Right atrium auricular region (tissue), 2 donors: ENCODE measurements at regions not wholly inside any gene's neighbourhood (a gene's known extent, or its start where the extent isn't known, plus 50 kb on each side); places are given as distances from the start of the nearest gene placed in this dataset.
A peak's percentile ranks its signal among the peaks of the same experiment; 100 is the strongest.

ENCODE experiments used
- DNase-seq: peaks from one replicate; pipeline ENCODE4 v3.0.0-alpha.2; 2019; ENCODE audit warnings: low spot score
- H3K27ac ChIP-seq, 2 donors: fragments of 200-600 bp; sonication (generic); 1 replicate in 1 of 2; 2 replicates in 1 of 2; pipeline ENCODE4 v1.5.1; 2016 to 2019
- H3K27me3 ChIP-seq, 2 donors: fragments of 200-600 bp; sonication (generic); one replicate each; pipeline versions ENCODE4 v1.5.1 to v1.6.0; 2017 to 2019
- H3K36me3 ChIP-seq: fragments of 200-600 bp; sonication (generic); one replicate; pipeline ENCODE4 v1.5.1; 2016
- H3K4me1 ChIP-seq, 2 donors: fragments of 200-600 bp; sonication (generic); one replicate each; pipeline versions ENCODE4 v1.5.1 to v1.6.0; 2017 to 2019
- H3K4me3 ChIP-seq, 2 donors: fragments of 200-600 bp; sonication (generic); 1 replicate in 1 of 2; 2 replicates in 1 of 2; pipeline ENCODE4 v1.5.1; 2017 to 2019; ENCODE audit warnings: mild to moderate bottlenecking in 1 of 2, moderate library complexity in 1 of 2
- H3K9me3 ChIP-seq, 2 donors: fragments of 200-600 bp; sonication (generic); one replicate each; pipeline ENCODE4 v1.5.1; 2019
- TF ChIP-seq, protein P1 (sequence below), 2 donors: fragments of 200-600 bp; sonication (generic); IDR thresholded peaks; one replicate each; pipeline ENCODE4 v1.5.1; 2019; ENCODE audit warnings: antibody characterized with exemption in 2 of 2

DNA sequence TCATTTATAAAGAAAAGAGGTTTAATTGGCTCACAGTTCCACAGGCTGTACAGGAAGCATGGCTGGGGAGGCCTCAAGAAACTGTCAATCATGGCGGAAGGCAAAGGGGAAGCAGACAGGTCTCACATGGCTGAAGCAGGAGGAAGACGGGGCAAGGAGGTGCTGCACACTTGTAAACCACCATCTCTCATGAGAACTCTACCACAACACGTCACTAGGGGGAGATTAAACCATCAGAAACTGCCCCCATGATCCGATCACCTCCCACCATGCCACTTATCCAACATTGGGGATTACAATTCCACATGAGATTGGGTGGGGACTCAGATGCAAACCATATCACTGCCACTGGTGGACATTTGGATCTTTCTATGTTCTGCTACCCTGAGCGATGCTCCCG, 351.4 kb downstream of the NPHP4 start:
- Histone ChIP-seq H3K4me3 (no peak overlapping the region), H3K27me3 (no peaks in the 10 kb centered on the region), H3K4me1 (no peaks in the 10 kb centered on the region), H3K36me3 (no peaks in the 10 kb centered on the region), H3K9me3 (peaks cover 0 to 3% of the 10 kb centered on the region in 2 donors), H3K27ac (no peak overlapping the region)
- no peak for DNase-seq
- TF ChIP-seq, protein P1, sequence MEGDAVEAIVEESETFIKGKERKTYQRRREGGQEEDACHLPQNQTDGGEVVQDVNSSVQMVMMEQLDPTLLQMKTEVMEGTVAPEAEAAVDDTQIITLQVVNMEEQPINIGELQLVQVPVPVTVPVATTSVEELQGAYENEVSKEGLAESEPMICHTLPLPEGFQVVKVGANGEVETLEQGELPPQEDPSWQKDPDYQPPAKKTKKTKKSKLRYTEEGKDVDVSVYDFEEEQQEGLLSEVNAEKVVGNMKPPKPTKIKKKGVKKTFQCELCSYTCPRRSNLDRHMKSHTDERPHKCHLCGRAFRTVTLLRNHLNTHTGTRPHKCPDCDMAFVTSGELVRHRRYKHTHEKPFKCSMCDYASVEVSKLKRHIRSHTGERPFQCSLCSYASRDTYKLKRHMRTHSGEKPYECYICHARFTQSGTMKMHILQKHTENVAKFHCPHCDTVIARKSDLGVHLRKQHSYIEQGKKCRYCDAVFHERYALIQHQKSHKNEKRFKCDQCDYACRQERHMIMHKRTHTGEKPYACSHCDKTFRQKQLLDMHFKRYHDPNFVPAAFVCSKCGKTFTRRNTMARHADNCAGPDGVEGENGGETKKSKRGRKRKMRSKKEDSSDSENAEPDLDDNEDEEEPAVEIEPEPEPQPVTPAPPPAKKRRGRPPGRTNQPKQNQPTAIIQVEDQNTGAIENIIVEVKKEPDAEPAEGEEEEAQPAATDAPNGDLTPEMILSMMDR (IDR thresholded peaks at IDR 0.05), result peak in 1 of 2 donors; percentile 44

DNA sequence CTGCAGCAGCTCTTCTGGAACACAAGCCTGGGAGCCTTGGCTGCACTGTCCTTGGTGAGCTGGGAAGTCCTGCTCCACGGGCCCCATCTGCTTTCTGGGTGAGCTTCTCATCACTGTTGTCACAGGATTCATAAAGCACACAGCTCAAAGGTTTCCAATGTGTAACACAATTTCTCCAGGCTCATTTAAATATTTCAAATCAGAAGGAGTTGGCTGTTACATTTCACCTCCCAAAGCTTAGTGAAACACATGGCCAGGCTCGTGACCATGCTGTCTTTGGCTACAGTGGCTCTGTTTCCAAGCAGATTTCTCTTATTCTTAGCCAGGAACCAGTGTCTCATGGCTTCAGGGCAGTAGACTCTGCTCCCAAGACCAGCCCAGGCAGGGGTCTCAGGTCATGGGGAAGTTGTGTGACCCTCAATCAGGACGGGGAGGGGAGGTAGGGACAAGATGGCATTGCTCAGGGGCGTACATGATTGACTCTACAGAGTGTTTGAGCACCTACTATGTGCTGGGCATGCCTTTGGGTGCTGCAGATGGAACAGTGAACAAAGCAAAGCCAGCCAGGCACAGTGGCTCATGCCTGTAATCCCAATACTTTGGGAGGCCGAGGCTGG, 353.0 kb downstream of the NPHP4 start:
- no peaks in the 10 kb centered on the region for H3K27me3 ChIP-seq

DNA sequence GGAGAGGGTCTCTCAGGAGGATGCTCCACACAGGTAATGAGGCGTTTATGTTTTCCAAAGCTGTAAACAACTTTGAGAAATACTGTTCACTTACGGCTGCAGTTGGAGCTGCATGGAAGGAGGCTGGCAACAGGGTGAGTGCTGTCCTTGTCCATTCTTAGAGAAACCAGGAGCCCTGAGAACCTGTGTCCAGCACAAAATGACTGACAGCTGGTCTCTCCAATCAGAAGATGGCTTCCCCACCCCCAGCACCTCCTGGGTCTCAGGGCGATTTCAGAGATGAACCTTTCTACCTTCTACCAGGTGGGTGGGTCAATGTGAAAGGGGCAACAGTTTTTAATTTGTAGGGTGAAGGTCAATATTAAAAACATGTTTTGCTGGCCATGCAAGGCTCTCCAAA, 353.6 kb downstream of the NPHP4 start:
- Histone ChIP-seq H3K27me3 (no peaks in the 10 kb centered on the region), H3K9me3 (peaks cover 0 to 3% of the 10 kb centered on the region in 2 donors), H3K27ac (no peak overlapping the region), H3K4me3 (no peak overlapping the region), H3K36me3 (no peaks in the 10 kb centered on the region), H3K4me1 (no peaks in the 10 kb centered on the region)
- DNase-seq, result no peak
- TF ChIP-seq, protein P1 (IDR thresholded peaks at IDR 0.05), result no peak

More for the DNA sequence above, 353.0 kb downstream of the NPHP4 start:
- H3K4me3 ChIP-seq, result no peak overlapping the region
- no peaks in the 10 kb centered on the region for H3K4me1 ChIP-seq
- peaks cover 0 to 3% of the 10 kb centered on the region in 2 donors for H3K9me3 ChIP-seq
- no peaks in the 10 kb centered on the region for H3K36me3 ChIP-seq
- no peak for DNase-seq
- TF ChIP-seq, protein P1 (IDR thresholded peaks at IDR 0.05), result no peak
- no peak overlapping the region for H3K27ac ChIP-seq

DNA sequence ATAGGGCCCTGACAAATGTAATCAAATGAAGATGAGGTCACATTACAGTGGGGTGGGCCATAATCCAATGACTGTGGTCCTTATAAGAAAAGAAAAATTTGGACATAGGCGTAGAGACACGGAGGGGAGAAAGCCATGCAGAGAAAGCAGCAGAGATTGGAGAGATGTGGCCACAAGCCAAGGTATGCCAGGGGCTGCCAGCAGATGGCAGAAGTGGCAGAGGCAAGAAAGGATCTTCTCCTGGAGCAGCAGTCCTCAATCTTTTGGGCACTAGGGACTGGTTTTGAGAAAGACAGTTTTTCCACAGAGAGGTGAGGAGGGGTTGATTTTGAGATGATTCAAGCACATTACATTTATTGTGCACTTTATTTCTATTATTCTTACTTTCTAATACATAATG, 355.1 kb downstream of the NPHP4 start:
- no peaks in the 10 kb centered on the region for H3K4me1 ChIP-seq
- H3K9me3 ChIP-seq, result peaks cover 0 to 3% of the 10 kb centered on the region in 2 donors
- no peak for DNase-seq
- no peak overlapping the region for H3K4me3 ChIP-seq
- H3K27me3 ChIP-seq, result no peaks in the 10 kb centered on the region
- no peak overlapping the region for H3K27ac ChIP-seq
- no peaks in the 10 kb centered on the region for H3K36me3 ChIP-seq
- TF ChIP-seq, protein P1 (IDR thresholded peaks at IDR 0.05), result peak in 1 of 2 donors; percentile 58

DNA sequence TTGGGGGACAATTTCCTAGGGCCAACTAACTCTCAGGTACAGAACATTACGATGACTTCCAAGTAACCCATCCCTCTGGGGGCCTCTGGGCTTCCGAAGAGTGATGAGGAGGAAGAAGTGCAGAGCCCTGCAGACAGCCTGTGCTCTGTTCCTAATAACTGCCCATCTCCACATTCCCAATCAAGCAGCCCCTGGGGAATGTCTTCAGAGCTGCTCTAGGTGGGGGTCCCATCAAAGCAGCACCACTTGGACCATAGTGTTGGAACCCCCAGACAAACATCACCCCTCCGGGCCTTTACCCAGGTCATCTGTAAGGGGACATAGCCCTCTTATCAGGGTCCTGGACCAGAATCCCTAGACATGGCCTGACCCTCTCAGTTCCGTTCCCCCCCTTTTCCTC, 357.3 kb downstream of the NPHP4 start:
- Histone ChIP-seq H3K27me3 (no peaks in the 10 kb centered on the region), H3K36me3 (no peaks in the 10 kb centered on the region), H3K9me3 (peaks cover 0 to 3% of the 10 kb centered on the region in 2 donors), H3K27ac (no peak overlapping the region), H3K4me1 (no peaks in the 10 kb centered on the region), H3K4me3 (no peak overlapping the region)
- TF ChIP-seq, protein P1 (IDR thresholded peaks at IDR 0.05), result no peak
- DNase-seq, result peak; percentile 9

DNA sequence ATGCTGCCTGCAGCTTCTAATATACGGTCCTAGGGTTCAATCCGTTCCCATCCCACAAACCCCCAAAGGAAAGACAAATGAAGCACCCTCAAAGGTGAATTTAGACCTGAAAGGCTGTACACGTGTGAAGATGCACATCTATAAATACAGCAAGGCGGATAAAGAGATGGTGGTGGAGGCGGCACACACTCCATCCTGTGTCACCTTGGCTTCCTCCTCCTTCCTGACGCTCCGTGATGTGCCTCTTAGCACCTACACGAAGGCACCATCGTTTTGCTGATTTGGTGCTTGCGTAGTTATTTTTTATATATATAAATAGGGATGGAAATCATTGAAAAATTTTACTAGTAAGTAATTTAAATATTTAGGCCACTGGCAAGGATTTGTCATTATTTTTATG, 359.4 kb downstream of the NPHP4 start:
- Histone ChIP-seq H3K9me3 (peaks cover 0 to 3% of the 10 kb centered on the region in 2 donors), H3K36me3 (no peaks in the 10 kb centered on the region), H3K4me3 (no peak overlapping the region), H3K27ac (no peak overlapping the region), H3K4me1 (no peaks in the 10 kb centered on the region), H3K27me3 (no peaks in the 10 kb centered on the region)
- DNase-seq, result no peak
- TF ChIP-seq, protein P1 (IDR thresholded peaks at IDR 0.05), result no peak
